Type B pancreatic cell (in vitro differentiated cells): ENCODE measurements at regions not wholly inside any gene's neighbourhood (a gene's known extent, or its start where the extent isn't known, plus 50 kb on each side); places are given as distances from the start of the nearest gene placed in this dataset.

Source experiments
- DNase-seq: peaks from one replicate; pipeline ENCODE4 v3.0.0; 2021; ENCODE audit warnings: mixed read lengths; ENCODE audit not compliant: unreplicated experiment; ENCODE audit errors: extremely low spot score
- H3K27ac Mint-ChIP-seq: 2 replicates; pipeline ENCODE4 v1.8.0; 2021; ENCODE audit warnings: mild to moderate bottlenecking, mixed read lengths
- H3K27me3 Mint-ChIP-seq: 2 replicates; pipeline ENCODE4 v1.8.0; 2021; ENCODE audit warnings: mixed read lengths
- H3K36me3 Mint-ChIP-seq: 2 replicates; pipeline ENCODE4 v1.8.0; 2021; ENCODE audit warnings: mixed read lengths
- H3K4me1 Mint-ChIP-seq: one replicate; pipeline ENCODE4 v1.8.0; 2021; ENCODE audit warnings: mixed read lengths; ENCODE audit not compliant: unreplicated experiment
- H3K4me3 Mint-ChIP-seq: 2 replicates; pipeline ENCODE4 v1.8.0; 2021; ENCODE audit warnings: mild to moderate bottlenecking, mixed read lengths
- H3K9me3 Mint-ChIP-seq: 2 replicates; pipeline ENCODE4 v1.8.0; 2021; ENCODE audit warnings: mixed read lengths
- CTCF ChIP-seq: fragments of 200-600 bp; sonication (generic); conservative IDR thresholded peaks from 2 replicates; pipeline ENCODE4 v1.5.0; 2021; ENCODE audit warnings: antibody characterized with exemption, mild to moderate bottlenecking

- Mint-ChIP-seq H3K27ac (no peak overlapping the region), H3K9me3 (peaks cover 6% of the 10 kb centered on the region), H3K27me3 (no peaks in the 10 kb centered on the region), H3K36me3 (peaks cover 3% of the 10 kb centered on the region), H3K4me3 (no peak overlapping the region), H3K4me1 (no peaks in the 10 kb centered on the region)
- DNase-seq: no peak
- no peak for TF ChIP-seq CTCF
Measured at GRCh38 chr3:105987809-105988208, 119.0 kb upstream of the CBLB start.

- Mint-ChIP-seq H3K27ac (no peak overlapping the region), H3K27me3 (no peaks in the 10 kb centered on the region), H3K4me1 (no peaks in the 10 kb centered on the region), H3K9me3 (peaks cover 6% of the 10 kb centered on the region), H3K4me3 (no peak overlapping the region), H3K36me3 (peaks cover 3% of the 10 kb centered on the region)
- no peak for TF ChIP-seq CTCF
- DNase-seq: no peak
Measured at GRCh38 chr3:105988540-105989212, 119.9 kb upstream of the CBLB start.

GRCh38 chr3:105996781-105997180, 128.0 kb upstream of the CBLB start:
- Mint-ChIP-seq H3K4me3 (no peak overlapping the region), H3K4me1 (no peaks in the 10 kb centered on the region), H3K9me3 (peaks cover 22% of the 10 kb centered on the region), H3K27ac (no peak overlapping the region), H3K36me3 (peaks cover under 1% of the 10 kb centered on the region), H3K27me3 (no peaks in the 10 kb centered on the region)
- DNase-seq: no peak
- no peak for TF ChIP-seq CTCF

GRCh38 chr3:105997466-105997799, 128.6 kb upstream of the CBLB start:
- no peak for TF ChIP-seq CTCF
- Mint-ChIP-seq H3K36me3 (no peaks in the 10 kb centered on the region), H3K27ac (no peak overlapping the region), H3K27me3 (no peaks in the 10 kb centered on the region), H3K4me3 (no peak overlapping the region), H3K9me3 (peaks cover 22% of the 10 kb centered on the region), H3K4me1 (no peaks in the 10 kb centered on the region)
- no peak for DNase-seq

- peaks cover 22% of the 10 kb centered on the region for H3K9me3 Mint-ChIP-seq
Measured at GRCh38 chr3:105997800-105998526, 129.2 kb upstream of the CBLB start.

More at GRCh38 chr3:105997800-105998526, 129.2 kb upstream of the CBLB start:
- no peak for DNase-seq
- TF ChIP-seq CTCF: no peak
- Mint-ChIP-seq H3K4me3 (no peak overlapping the region), H3K27me3 (no peaks in the 10 kb centered on the region), H3K36me3 (no peaks in the 10 kb centered on the region), H3K27ac (no peak overlapping the region), H3K4me1 (no peaks in the 10 kb centered on the region)
